Esophagus muscularis mucosa (tissue), 2 donors: ENCODE measurements at regions not wholly inside any gene's neighbourhood (a gene's known extent, or its start where the extent isn't known, plus 50 kb on each side); places are given as distances from the start of the nearest gene placed in this dataset.
"Not testable (repeated sequence)": the region's sequence is repeated elsewhere in the genome, so short reads cannot be mapped to it uniquely, and the experiment has no call there.

ENCODE experiments used
- POLR2A ChIP-seq: fragments of 450-650 bp; IDR thresholded peaks from one replicate; pipeline ENCODE4 v1.6.1; 2017; ENCODE audit warnings: antibody characterized with exemption, moderate library complexity, mild to moderate bottlenecking, low read depth
- POLR2AphosphoS5 ChIP-seq, 2 donors: sonication (generic); formaldehyde crosslinking; IDR thresholded peaks; one replicate each; pipeline ENCODE4 v1.6.1; 2017; ENCODE audit warnings: antibody characterized with exemption in 2 of 2

GRCh38 chr14:105614987-105615386 is 88.6 kb downstream of the TMEM121 start:
- not testable (repeated sequence) for TF ChIP-seq POLR2AphosphoS5 (IDR thresholded peaks at IDR 0.05); POLR2A
